ENCODE measurements at regions not wholly inside any gene's neighbourhood (a gene's known extent, or its start where the extent isn't known, plus 50 kb on each side); places are given as distances from the start of the nearest gene placed in this dataset.
"Not testable (repeated sequence)": the region's sequence is repeated elsewhere in the genome, so short reads cannot be mapped to it uniquely, and the experiment has no call there.

GRCh38 chr9:106783121-106783520 lies 79.8 kb upstream of the ZNF462 start:
- no peak for DNase-seq

GRCh38 chr9:106784076-106784475 lies 78.9 kb upstream of the ZNF462 start:
- DNase-seq, result no peak

GRCh38 chr9:106785200-106785599 lies 77.8 kb upstream of the ZNF462 start:
- no peak for DNase-seq

- DNase-seq, result not testable (repeated sequence)
Observed at GRCh38 chr9:106788021-106788420, 74.9 kb upstream of the ZNF462 start.

GRCh38 chr9:106795031-106795430 lies 67.9 kb upstream of the ZNF462 start:
- no peak for DNase-seq

- DNase-seq, result no peak
Observed at GRCh38 chr9:106796771-106797170, 66.2 kb upstream of the ZNF462 start.

GRCh38 chr9:106797299-106797698 lies 65.7 kb upstream of the ZNF462 start:
- DNase-seq, result no peak

- no peak for DNase-seq
Observed at GRCh38 chr9:106798016-106798799, 64.8 kb upstream of the ZNF462 start.

- no peak for DNase-seq
Observed at GRCh38 chr9:106799152-106799551, 63.8 kb upstream of the ZNF462 start.

- no peak for DNase-seq
Observed at GRCh38 chr9:106800701-106801270, 62.2 kb upstream of the ZNF462 start.

- DNase-seq, result no peak
Observed at GRCh38 chr9:106801816-106802215, 61.1 kb upstream of the ZNF462 start.

All from femur (tissue), 1 donor.